Activated CD4-positive, alpha-beta T cell treated with anti-CD3 and anti-CD28 coated beads, Interleukin-2, Interleukin-4, amounts not matched to agents 100 ng/mL and 50 ng/mL, durations not matched to agents 16 hours and 8 hours (primary cell): ENCODE measurements at regions not wholly inside any gene's neighbourhood (a gene's known extent, or its start where the extent isn't known, plus 50 kb on each side); places are given as distances from the start of the nearest gene placed in this dataset.
A peak's percentile ranks its signal among the peaks of the same experiment; 100 is the strongest.

Source experiments
- DNase-seq: peaks from one replicate; pipeline ENCODE4 v3.0.0-alpha.2; 2020; ENCODE audit warnings: low spot score

- DNase-seq = no peak
Measured at GRCh38 chrX:137483554-137483953, 82.4 kb upstream of the ZIC3 start.

GRCh38 chrX:137482136-137482535 lies 83.8 kb upstream of the ZIC3 start:
- no peak for DNase-seq

GRCh38 chrX:137479386-137479785 lies 86.5 kb upstream of the ZIC3 start:
- no peak for DNase-seq

- no peak for DNase-seq
Measured at GRCh38 chrX:137441711-137442110, 124.2 kb upstream of the ZIC3 start.

GRCh38 chrX:137432609-137433008 lies 133.3 kb upstream of the ZIC3 start:
- DNase-seq = peak; percentile 37

GRCh38 chrX:137431693-137432488 lies 134.0 kb upstream of the ZIC3 start:
- no peak for DNase-seq

- no peak for DNase-seq
Measured at GRCh38 chrX:137430984-137431475, 134.9 kb upstream of the ZIC3 start.

GRCh38 chrX:137430301-137430700 lies 135.6 kb upstream of the ZIC3 start:
- no peak for DNase-seq

GRCh38 chrX:137428766-137429591 lies 136.9 kb upstream of the ZIC3 start:
- DNase-seq = no peak

GRCh38 chrX:137428221-137428661 lies 137.7 kb upstream of the ZIC3 start:
- no peak for DNase-seq

GRCh38 chrX:137427816-137428215 lies 138.1 kb upstream of the ZIC3 start:
- DNase-seq = no peak

GRCh38 chrX:137427426-137427778 lies 138.5 kb upstream of the ZIC3 start:
- DNase-seq = no peak

GRCh38 chrX:137426695-137427425 lies 139.1 kb upstream of the ZIC3 start:
- no peak for DNase-seq

- no peak for DNase-seq
Measured at GRCh38 chrX:137425986-137426385, 139.9 kb upstream of the ZIC3 start.

GRCh38 chrX:137425273-137425902 lies 140.5 kb upstream of the ZIC3 start:
- no peak for DNase-seq

GRCh38 chrX:137424679-137425078 lies 141.2 kb upstream of the ZIC3 start:
- DNase-seq = no peak

GRCh38 chrX:137423241-137423640 lies 142.7 kb upstream of the ZIC3 start:
- no peak for DNase-seq

GRCh38 chrX:137418086-137418485 lies 147.8 kb upstream of the ZIC3 start:
- no peak for DNase-seq

- DNase-seq = no peak
Measured at GRCh38 chrX:137413190-137413589, 152.7 kb upstream of the ZIC3 start.

- DNase-seq = no peak
Measured at GRCh38 chrX:137405449-137406140, 160.3 kb upstream of the ZIC3 start.

GRCh38 chrX:137401092-137401491 lies 164.8 kb upstream of the ZIC3 start:
- DNase-seq = no peak
